Femur (tissue), 1 donor: ENCODE measurements at regions not wholly inside any gene's neighbourhood (a gene's known extent, or its start where the extent isn't known, plus 50 kb on each side); places are given as distances from the start of the nearest gene placed in this dataset.
"Not testable (repeated sequence)": the region's sequence is repeated elsewhere in the genome, so short reads cannot be mapped to it uniquely, and the experiment has no call there.

Source experiments
- DNase-seq: peaks from one replicate; pipeline ENCODE4 v3.0.0-alpha.2; 2017

DNA sequence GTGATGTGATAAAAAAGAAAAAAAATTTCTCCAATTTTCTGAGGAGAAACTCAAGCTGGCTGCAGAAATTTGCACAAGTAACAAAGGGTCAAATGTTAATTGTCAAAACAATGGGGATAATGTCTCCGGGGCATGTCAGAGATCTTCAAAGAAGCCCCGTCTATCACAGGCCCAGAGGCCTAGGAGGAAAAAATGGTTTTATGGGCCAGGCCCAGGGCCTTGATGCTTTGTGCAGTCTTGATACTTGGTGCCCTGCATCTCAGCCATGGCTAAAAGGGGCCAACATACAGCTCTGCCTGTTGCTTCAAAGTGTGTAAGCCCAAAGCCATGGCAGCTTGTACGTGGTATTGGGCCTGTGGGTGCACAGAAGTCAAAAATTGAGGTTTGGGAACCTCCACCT is 961.0 kb downstream of the FAM133A start:
- DNase-seq: no peak

DNA sequence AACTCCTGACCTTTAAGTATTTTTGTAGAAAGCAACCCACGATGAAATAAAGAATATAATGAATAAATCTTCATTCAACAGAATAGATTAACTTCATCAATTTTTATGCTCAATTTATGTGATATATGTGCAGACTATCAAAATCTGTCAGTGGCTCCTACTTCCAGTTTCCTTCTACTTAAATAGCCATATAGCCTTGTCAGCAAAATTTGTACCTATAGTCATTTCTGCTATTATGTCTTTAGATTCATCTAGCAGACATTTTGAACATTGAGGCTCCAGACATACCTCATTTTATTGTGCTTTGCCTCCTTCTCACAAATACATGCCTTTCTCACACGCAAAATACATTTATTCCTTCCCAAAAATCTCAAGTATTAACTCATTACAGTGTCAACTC is 971.7 kb downstream of the FAM133A start:
- no peak for DNase-seq

DNA sequence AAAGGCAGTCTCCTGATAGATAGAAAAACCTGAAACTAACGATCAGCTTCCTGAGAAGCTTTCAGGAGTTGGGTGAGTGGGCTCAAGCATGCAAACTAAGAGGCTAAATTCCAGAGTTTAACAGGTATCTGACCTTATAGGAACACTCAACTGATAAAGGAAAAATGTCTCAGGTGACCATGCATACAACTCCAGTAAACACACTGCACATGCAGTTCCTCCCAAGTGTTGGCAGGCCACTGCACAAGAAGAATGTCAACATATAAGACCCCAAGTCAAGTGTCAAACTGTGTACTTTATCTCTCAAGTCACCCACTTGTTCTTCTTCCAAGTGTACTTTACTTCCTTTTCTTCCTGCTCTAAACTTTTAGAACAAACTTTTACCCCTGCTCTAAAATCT is 981.2 kb downstream of the FAM133A start:
- DNase-seq: no peak

DNA sequence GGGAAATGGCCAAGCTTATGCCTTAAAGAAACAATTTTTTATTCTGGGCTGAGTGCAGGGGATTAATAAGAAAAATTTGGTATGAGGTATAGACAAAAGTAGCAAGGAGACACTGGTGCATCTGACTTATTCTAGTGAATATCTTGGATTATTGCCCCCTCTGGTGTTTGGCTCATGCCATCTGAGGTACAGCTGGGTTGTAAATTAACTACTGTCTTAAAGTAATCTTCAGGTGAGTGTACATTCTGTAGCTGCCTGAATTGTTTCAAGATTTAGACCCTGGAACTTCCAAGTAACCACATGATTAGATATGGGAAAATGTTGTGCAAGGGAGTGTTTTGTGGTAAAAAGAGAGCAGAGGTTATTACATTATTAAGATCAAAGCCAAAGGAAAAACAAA is 988.7 kb downstream of the FAM133A start:
- no peak for DNase-seq

DNA sequence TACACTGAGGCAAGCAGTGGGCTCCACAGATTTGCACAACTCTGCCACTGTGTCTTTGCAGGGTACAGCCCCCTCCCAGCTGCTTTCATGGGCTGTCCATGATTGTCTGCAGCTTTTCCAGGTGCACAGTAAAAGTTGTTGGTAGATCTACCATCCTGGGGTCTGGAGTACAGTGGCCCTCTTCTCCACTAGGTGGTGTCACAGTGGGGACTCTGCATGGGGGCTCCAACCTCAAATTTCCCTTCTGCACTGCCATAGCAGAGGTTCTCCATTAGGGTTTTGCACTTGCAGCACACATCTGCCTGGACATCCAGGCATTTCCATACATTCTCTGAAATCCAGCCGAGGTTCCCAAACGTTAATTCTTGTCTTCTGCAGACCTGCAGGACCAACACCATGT is 1002.3 kb downstream of the FAM133A start:
- no peak for DNase-seq

DNA sequence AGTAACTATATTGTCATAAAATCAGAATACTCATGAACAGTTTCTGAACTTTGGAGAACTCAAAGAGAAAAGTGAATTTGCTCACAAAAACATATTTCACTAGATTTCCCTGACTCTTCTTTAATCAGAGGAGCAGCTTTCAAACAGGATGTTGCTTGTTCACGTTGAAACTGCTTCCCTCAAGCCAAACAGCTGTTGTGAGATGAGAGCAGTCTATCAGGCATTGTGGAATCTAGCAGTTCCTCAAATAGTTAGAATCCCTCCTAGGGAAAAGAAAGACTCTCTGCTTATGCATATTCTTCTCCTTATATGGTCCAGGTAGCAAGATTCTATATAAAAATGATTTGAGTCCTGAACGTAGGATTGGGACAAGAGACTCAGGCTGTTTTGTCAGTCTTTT is 1012.1 kb downstream of the FAM133A start:
- no peak for DNase-seq

DNA sequence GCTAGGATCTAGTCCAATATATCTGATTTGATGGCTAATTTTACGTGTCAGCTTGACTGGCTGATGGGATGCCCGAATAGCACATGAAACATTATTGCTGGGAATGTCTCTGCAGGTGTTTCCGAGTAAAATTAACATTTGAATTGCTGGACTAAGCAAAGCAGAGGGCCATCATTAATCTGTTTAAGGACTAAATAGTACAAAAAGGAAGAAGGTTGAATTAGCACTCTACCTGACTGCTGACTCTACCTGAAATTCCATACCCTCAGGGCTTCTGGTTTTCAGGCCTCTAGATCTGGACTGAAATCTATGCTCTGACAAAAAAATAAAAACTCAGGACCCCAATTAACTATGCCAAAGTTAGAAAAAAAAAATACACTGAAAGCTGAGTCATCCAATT is 1021.9 kb downstream of the FAM133A start:
- DNase-seq: no peak

DNA sequence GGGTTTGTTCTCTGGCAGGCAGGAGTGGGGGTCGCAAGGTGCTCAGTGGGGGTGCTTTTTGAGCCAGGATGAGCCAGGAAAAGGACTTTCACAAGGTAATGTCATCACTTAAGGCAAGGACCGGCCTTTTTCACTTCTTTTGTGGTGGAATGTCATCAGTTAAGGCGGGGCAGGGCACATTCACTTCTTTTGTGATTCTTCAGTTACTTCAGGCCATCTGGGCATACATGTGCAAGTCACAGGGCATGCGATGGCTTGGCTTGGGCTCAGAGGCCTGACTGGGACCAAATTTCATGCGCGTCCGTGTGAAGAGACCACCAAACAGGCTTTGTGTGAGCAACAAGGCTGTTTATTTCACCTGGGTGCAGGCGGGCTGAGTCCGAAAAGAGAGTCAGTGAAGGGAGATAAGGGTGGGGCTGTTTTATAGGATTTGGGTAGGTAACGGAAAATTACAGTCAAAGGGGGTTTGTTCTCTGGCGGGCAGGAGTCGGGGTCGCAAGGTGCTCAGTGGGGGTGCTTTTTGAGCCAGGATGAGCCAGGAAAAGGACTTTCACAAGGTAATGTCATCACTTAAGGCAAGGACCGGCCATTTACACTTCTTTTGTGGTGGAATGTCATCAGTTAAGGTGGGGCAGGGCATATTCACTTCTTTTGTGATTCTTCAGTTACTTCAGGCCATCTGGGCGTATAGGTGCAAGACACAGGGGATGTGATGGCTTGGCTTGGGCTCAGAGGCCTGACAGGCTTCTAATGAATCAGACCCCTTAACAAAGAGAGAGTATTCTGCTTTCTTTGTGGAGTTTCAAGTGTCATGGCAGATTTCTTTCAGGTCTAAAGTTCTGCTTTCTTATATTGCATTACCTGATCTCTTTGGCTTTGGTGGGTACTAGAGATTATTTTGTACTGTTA is 1030.6 kb downstream of the FAM133A start:
- not testable (repeated sequence) for DNase-seq

DNA sequence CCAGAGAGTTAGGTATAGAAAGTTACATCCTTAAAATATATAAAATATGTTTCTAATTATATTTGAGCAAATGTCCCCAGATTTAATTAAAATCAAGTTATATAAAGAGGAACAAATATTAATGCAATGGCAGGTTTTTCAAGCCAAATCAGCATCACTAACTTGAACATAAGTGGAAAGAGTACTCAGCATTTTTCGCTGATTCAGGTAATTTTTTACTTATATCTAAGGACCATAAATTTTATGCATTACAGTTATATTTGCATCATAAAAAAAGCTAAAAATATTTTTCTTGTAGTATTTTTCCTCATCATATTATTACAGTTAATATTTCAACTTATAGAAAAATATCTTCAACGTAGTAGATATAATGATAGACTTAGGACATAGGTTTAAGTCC is 1047.4 kb downstream of the FAM133A start:
- no peak for DNase-seq

DNA sequence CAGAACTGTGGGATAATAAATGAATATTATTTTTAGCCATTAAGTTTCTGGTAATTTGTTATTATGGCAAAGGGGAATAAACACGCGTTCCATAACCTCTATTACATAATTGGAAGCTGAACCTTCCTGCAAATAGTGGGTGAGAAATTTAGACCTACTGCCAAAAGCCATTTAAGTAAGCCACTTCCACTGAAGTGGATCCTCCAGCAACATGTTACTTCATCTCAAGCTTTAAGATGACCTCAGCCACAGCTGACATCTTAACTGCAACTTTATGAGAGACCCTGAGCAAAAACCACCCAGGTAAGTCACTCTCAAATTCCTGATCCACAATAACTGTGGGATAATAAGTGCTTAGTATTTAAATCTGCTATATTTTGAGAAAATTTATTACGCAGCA is 1048.6 kb downstream of the FAM133A start:
- no peak for DNase-seq

DNA sequence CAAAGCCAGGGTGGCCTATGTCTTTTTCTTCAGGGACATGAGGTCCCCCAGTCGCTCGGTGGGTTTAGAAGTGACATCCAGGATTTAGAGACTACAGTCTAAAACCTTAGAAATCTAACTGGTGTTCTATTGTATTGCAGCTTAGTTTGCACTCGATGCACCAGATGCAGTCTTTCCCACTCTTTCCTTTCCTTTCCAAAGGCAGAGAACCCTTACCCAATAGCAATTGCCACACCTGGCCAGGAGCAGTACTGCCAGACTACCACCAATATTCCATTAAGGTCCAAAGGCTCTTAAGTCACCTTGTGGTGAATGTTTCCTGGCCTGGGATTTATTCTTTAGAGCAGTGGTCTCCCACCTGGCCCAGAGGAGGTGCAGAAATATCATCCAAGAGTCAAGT is 1068.8 kb downstream of the FAM133A start:
- DNase-seq: no peak

DNA sequence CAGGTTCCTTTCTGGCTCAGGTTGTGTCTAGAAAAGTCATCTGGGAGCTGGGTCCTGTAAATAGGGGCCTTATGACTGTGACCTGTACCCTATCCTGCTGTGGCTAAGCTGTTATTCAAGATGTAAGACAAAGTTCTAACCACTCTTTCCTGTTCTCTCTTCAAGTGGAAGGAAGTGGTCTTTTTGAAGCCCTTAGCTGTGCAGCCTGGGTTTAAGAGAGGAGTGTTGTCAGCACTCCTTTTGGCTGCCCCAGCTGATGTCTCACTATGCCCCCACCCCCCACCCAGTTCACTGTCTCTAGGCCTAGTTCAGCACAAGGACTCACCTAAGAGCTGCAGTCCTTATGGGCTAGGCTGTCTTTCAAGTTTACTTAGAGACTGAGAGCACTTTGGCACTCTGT is 1069.5 kb downstream of the FAM133A start:
- DNase-seq: no peak

DNA sequence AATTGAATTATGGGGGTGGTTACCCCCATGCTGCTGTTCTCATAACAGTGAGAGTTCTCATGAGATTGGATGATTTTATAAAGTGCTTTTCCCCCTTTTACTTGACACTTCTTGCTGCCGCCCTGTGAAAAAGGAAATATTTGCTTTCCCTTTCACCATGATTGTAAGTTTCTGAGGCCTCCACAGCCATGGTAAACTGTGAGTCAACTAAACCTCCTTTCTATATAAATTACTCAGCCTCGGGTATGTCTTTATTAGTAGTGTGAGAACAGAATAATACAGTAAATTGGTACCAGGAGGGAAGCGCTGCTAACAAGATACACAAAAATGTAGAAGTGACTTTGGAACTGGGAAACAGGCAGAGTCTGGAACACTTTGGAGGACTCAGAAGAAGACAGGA is 1070.8 kb downstream of the FAM133A start:
- DNase-seq: no peak

DNA sequence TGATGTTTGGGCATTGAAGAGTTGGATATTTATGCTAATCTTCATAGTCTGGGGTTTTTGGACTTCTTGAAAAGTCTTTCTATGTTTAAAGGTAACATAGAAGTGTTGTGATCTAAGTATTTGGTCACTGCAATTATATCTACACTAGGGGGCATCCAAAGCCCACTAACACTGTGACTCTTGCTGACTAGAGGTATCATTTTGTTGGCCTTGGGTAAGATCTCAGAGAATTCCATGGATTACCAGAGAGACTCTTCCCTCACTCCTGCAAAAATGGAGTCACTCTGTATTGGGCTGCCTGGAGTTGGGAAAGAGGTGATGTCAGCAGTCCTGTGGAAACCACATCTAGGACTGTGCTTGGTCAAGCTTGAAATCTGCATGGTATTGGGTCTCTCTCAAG is 1077.6 kb downstream of the FAM133A start:
- DNase-seq: no peak

DNA sequence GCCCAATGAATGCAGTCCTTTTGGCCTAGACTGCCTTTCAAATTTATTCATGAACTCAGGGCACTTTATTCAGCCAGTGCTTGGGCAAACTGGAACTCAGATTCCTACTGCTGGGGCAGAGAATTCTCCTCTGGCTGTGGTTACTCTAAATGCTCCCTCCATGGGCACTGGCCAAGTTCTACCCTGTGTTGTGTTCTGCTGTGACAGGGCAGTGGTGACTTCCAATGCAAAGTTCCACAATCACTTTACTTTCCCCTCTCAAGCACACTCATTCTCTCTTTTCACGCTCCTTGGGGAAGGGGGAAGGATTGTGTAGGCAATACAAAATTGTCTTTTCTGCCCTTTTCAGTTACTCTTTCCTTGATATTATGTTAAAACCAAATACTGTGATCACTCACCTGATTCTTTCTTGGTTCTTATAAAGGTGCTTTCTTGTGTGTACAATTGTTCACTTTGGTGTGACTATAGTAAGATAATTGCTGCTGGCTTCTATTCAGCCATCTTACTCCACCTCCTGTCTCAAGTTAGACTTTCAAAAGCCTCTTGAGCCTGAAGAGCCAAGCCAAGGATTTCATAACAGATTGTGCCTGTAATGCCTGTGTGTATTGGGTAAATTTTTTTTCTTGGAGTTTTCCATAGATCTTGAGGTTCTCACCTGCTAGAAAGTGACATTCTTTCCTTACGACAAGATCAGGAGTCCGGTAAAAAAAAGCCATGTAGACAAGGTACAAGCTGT is 1078.6 kb downstream of the FAM133A start:
- DNase-seq: no peak

DNA sequence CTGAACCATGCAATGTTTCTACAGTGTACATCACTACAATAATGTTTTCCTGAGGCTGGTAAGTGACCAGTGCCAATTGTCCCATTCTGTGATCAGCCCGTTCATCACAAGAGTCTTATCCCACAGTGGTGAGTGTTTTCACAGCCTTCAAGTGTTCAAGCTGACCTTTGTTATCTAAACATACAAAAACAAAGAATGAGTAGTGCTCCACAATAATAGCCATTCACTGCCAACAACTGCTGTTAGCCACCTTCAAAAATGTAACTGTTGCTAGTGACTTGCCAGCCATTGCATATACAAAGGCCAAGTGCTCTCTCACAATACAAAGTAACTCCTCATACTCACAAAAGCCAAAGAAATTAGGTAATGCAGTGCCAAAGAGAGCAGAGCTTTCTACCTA is 1084.1 kb downstream of the FAM133A start:
- DNase-seq: no peak

DNA sequence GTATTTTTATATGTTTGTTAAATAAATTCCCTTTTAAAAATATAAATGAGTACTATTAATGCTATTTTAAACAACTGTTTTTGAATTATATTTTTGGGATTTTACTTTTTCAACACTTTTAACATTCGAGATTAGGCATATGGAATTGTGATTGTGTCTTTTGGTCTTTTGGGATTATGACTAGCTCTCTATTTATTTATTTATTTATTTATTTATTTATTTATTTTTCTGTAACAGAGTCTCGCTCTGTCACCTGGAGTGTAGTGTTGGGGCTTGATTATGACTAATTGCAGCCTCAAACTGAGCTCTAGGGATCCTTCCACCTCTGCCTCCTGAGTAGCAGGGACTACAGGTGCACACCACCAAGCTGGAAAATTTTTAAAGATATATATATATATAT is 1101.6 kb downstream of the FAM133A start:
- no peak for DNase-seq

DNA sequence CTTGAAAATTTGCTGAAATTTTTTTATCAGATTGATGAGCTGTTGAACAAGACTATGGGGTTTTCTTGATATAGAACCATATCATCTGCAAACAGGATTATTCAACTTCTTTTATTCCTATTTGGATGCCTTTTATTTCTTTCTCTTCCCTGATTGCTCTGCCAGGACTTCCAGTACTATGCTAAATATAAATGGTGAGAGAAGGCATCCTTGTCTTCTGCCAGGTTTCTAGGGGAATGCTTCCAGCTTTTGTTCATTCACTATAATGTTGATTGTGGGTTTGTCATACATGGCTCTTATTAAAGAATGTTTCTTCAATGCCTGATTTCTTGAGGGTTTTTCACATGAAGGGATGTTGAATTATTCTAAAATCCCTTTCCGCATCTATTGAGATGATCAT is 1139.5 kb downstream of the FAM133A start:
- no peak for DNase-seq

DNA sequence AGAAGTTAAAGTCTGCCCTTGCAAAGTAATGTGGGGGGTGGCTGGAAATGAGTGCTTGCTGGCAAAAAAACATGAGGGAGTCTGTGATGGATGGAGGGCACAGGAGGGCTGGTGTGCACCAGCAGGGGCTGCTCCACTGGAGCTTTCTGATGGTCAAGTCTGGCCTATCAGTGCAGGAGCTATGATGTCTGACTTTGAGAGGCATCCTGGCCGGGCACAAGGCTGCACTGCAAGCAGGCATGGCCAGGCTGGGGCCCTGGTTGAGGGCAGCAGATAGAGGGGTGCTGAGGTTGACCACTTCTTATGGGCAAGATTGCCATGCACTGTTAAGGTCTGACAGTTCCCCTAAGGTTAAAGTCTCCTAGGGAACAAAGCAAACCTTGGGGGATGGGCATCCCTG is 1140.2 kb downstream of the FAM133A start:
- no peak for DNase-seq

DNA sequence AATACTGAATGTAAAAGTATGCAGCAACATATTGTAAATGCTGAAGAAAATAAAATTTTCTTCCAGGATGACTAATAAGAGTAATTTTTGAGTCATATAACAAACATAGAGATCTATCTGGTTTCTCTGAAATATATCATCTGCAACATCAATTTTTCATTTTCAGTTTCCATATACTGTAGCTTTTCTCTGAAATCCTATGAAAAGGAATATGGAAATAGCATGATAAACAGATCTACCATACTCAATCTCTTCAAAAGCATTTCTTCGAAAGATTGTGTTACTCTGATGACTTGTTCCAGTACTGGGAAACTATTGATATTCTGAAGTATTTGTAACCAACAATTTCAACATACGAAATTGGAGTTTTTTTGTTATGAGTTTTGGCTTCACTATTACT is 1156.7 kb downstream of the FAM133A start:
- no peak for DNase-seq

DNA sequence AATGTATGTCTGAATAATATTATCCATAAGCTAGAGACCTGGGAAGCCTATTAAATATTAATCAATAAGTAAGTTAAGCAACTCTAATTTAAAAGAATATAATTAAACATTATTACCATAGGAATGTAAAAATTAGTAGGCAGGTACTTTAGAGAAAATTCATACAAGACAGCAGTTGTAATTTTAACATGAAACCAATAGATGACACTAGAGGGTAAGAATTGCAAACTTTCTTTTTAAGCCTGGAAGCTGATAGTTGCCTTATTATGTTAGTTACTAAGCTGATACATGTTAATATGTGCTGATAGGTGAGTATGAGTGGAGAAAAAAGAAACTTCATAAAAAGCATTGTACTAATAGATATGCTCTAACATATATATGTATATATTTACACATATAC is 1157.4 kb downstream of the FAM133A start:
- no peak for DNase-seq

DNA sequence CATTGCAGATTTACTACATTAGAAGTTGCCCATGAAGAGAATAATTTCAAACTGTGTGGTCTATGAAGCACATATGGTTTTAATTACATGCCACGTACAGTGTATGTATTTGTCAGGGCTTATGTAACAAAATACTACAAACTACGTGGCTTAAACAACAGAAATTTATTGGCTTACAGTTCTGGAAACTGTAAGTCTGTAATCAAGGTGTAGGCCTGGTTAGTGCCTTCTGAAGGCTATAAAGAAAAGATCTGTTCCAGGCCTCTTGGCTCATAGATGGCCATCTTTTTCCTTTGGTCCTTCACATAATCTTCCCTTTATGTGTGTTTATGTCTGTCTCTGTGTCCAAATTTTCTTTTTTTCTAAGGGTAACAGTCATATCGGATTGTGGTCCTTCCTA is 1160.2 kb downstream of the FAM133A start:
- DNase-seq: no peak

DNA sequence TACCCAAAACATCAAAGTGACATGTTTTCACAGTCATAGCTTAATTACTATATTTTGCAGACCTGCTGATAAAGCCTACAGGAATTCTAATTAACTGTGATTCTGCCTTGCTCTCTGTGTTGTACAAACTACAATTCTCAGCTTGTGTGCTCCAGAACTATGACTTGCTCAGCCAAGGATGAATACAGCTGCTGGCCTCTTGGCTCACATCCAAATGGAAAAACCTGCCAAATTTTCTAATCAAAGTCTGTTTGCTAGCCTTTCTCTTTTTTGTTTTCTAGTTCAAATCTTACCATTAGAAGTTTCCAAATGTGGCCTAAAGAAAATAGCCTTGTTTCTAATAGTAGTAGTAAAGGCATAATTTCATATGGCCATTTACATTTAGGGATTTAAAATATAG is 1176.8 kb downstream of the FAM133A start:
- peak; percentile 35 for DNase-seq

DNA sequence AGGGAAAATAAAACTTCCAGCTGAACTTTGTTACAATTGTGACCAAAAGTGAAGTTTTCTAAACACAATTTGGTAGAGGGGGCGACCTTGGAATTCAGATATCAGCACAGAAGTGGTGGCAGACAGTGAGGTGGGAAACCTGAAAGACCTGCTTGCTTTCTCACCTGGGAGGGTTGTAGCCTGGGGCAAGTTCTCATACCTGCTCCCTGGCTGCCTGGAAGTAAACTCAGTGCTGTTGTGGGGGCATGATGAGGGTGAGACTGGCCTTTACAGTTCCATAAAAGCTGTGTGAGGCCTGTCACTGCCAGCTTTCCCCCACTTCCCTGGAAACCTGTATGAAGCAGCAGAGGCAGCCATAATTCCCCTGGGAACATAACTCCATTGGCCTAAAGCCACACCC is 1180.2 kb downstream of the FAM133A start:
- no peak for DNase-seq
